ENCODE measurements at regions not wholly inside any gene's neighbourhood (a gene's known extent, or its start where the extent isn't known, plus 50 kb on each side); places are given as distances from the start of the nearest gene placed in this dataset.
"Not testable (repeated sequence)": the region's sequence is repeated elsewhere in the genome, so short reads cannot be mapped to it uniquely, and the experiment has no call there.

DNA sequence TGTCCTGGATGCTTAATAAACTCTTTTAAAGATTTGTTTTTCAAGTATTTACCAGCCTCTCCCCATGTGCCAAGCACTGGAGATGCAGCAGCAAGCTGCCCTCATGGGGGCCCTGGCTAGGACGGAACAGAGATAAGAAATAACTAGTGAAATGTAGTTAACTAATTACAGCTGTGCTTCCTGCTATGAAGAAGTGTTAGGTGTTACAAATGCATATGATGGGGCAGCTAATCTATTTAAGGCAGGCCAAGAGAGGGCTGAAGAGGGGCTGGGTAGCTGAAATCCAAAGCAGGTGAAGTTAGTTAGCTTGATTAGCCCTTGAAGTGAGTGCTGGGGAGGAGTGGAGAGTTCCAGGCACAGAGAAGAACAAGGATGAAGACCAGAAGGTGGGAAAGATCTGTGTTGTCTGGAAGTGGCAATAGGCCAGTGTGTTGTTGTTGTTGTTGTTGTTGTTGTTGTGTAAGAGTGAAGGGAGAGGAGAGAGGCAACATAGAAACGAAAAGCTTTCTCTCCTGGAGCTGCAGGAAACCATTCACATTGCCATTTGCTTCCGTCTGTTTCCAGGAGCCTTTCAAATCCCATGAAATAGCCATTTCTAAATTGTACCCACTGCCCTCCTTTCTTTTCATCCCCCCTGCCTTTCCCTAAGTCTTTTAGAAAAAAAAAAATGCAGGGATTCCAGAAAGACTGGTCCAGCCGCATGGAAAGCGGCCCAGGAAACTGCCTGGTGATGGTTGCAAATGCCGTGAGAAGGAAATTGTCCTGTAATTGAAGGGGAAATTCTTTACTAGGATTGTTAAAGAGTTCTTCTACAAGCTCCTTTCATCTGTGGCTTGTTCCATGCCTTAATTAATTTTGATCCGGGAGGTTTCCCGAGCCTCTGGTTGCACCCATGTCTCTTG, 119.6 kb downstream of the TFAP2C start:
- Histone ChIP-seq H3K4me3 (no peak overlapping the region), H3K36me3 (no peaks in the 10 kb centered on the region), H3K9me3 (no peaks in the 10 kb centered on the region), H3K27ac (no peak overlapping the region), H3K4me1 (no peaks in the 10 kb centered on the region), H3K27me3 (no peaks in the 10 kb centered on the region)
- no peak for TF ChIP-seq CTCF (IDR thresholded peaks at IDR 0.05)
- intact Hi-C loops (cut with DNase I), result no loop called here
- no peak for DNase-seq (ENCODE audit: low spot score in 2 of 2)

GRCh38 chr20:56750430-56750829, 121.3 kb downstream of the TFAP2C start:
- Histone ChIP-seq H3K36me3 (no peaks in the 10 kb centered on the region), H3K4me3 (no peak overlapping the region), H3K27ac (no peak overlapping the region), H3K27me3 (no peaks in the 10 kb centered on the region), H3K4me1 (no peaks in the 10 kb centered on the region), H3K9me3 (no peaks in the 10 kb centered on the region)
- intact Hi-C loops (cut with DNase I), result no loop called here
- no peak for DNase-seq (ENCODE audit: low spot score in 2 of 2)
- TF ChIP-seq CTCF (IDR thresholded peaks at IDR 0.05), result no peak

GRCh38 chr20:56752274-56752673, 123.2 kb downstream of the TFAP2C start:
- intact Hi-C loops (cut with DNase I), result no loop called here
- Histone ChIP-seq H3K9me3 (no peaks in the 10 kb centered on the region), H3K36me3 (no peaks in the 10 kb centered on the region), H3K27ac (no peak overlapping the region), H3K4me3 (no peak overlapping the region), H3K4me1 (no peaks in the 10 kb centered on the region), H3K27me3 (no peaks in the 10 kb centered on the region)
- TF ChIP-seq CTCF (IDR thresholded peaks at IDR 0.05), result no peak
- DNase-seq (ENCODE audit: low spot score in 2 of 2), result no peak

- Histone ChIP-seq H3K4me3 (no peak overlapping the region), H3K36me3 (no peaks in the 10 kb centered on the region), H3K9me3 (no peaks in the 10 kb centered on the region), H3K27ac (no peak overlapping the region), H3K27me3 (no peaks in the 10 kb centered on the region), H3K4me1 (no peaks in the 10 kb centered on the region)
- DNase-seq (ENCODE audit: low spot score in 2 of 2), result no peak
- TF ChIP-seq CTCF (IDR thresholded peaks at IDR 0.05), result no peak
- intact Hi-C loops (cut with DNase I), result no loop called here
These were observed 126.1 kb downstream of the TFAP2C start for GRCh38 chr20:56755201-56755600.

- H3K4me3 ChIP-seq; H3K4me1 ChIP-seq; H3K36me3 ChIP-seq; H3K27ac ChIP-seq; DNase-seq (ENCODE audit: low spot score in 2 of 2); H3K9me3 ChIP-seq; H3K27me3 ChIP-seq; intact Hi-C loops (cut with DNase I): not testable (repeated sequence)
These were observed 127.6 kb downstream of the TFAP2C start for GRCh38 chr20:56756658-56757057.

GRCh38 chr20:56758706-56759105, 129.6 kb downstream of the TFAP2C start:
- H3K9me3 ChIP-seq, result no peaks in the 10 kb centered on the region
- TF ChIP-seq CTCF (IDR thresholded peaks at IDR 0.05), result no peak
- DNase-seq (ENCODE audit: low spot score in 2 of 2), result no peak
- no peaks in the 10 kb centered on the region for H3K4me1 ChIP-seq
- no peak overlapping the region for H3K27ac ChIP-seq
- H3K27me3 ChIP-seq, result no peaks in the 10 kb centered on the region
- H3K36me3 ChIP-seq, result no peaks in the 10 kb centered on the region
- no peak overlapping the region for H3K4me3 ChIP-seq
- intact Hi-C loops (cut with DNase I), result no loop called here

Data from ascending aorta (tissue), 2 donors.